Peyer's patch (tissue), 4 donors: ENCODE measurements at regions not wholly inside any gene's neighbourhood (a gene's known extent, or its start where the extent isn't known, plus 50 kb on each side); places are given as distances from the start of the nearest gene placed in this dataset.
A peak's percentile ranks its signal among the peaks of the same experiment; 100 is the strongest.

Source experiments
- DNase-seq, 3 donors: peaks; one replicate each; pipeline ENCODE4 v3.0.0-alpha.2; 2017 to 2019
- H3K27ac ChIP-seq, 4 donors: fragments of 200-600 bp; sonication (generic); one replicate each; pipeline ENCODE4 v1.5.1; 2016 to 2019
- H3K27me3 ChIP-seq, 2 donors: fragments of 200-600 bp; sonication (generic); one replicate each; pipeline ENCODE4 v1.5.1; 2019
- H3K36me3 ChIP-seq, 3 donors: fragments of 200-600 bp; sonication (generic); one replicate each; pipeline ENCODE4 v1.5.1; 2016 to 2019
- H3K4me1 ChIP-seq, 4 donors: fragments of 200-600 bp; sonication (generic); one replicate each; pipeline ENCODE4 v1.5.1; 2016 to 2019
- H3K4me3 ChIP-seq, 4 donors: fragments of 200-600 bp; sonication (generic); 1 replicate in 3 of 4; 2 replicates in 1 of 4; pipeline ENCODE4 v1.5.1; 2016 to 2019; ENCODE audit warnings: mild to moderate bottlenecking in 1 of 4
- H3K9me3 ChIP-seq, 4 donors: fragments of 200-600 bp; sonication (generic); one replicate each; pipeline ENCODE4 v1.5.1; 2016 to 2019; ENCODE audit warnings: mild to moderate bottlenecking in 1 of 4
- CTCF ChIP-seq, 6 experiments: fragments of 450-650 bp in 4 of 6; fragments of 200-600 bp in 2 of 6; sonication (generic) in 1 of 6; IDR thresholded peaks; one replicate each; pipeline ENCODE4 v1.5.1; 2017 to 2019; ENCODE audit warnings: antibody characterized with exemption in 6 of 6, mild to moderate bottlenecking in 3 of 6, moderate library complexity in 1 of 6
- POLR2A ChIP-seq, 2 donors: fragments of 450-650 bp; IDR thresholded peaks; one replicate each; pipeline ENCODE4 v1.5.1; 2017; ENCODE audit warnings: antibody characterized with exemption in 2 of 2, mild to moderate bottlenecking in 2 of 2, moderate library complexity in 2 of 2

GRCh38 chr1:4591926-4592325 lies 62.5 kb upstream of the AJAP1 start:
- Histone ChIP-seq H3K27me3 (no peaks in the 10 kb centered on the region), H3K36me3 (no peaks in the 10 kb centered on the region), H3K27ac (no peak overlapping the region), H3K4me1 (no peaks in the 10 kb centered on the region), H3K9me3 (no peaks in the 10 kb centered on the region), H3K4me3 (no peak overlapping the region)
- TF ChIP-seq CTCF (IDR thresholded peaks at IDR 0.05), result no peak
- DNase-seq, result no peak

GRCh38 chr1:4593106-4593505 lies 61.3 kb upstream of the AJAP1 start:
- H3K27ac ChIP-seq, result no peak overlapping the region
- TF ChIP-seq CTCF (IDR thresholded peaks at IDR 0.05) (no peak), POLR2A (IDR thresholded peaks at IDR 0.05) (no peak)
- no peaks in the 10 kb centered on the region for H3K36me3 ChIP-seq
- no peaks in the 10 kb centered on the region for H3K27me3 ChIP-seq
- no peak overlapping the region for H3K4me3 ChIP-seq
- DNase-seq, result peak in 1 of 3 donors; percentile 31
- H3K4me1 ChIP-seq, result no peaks in the 10 kb centered on the region
- H3K9me3 ChIP-seq, result no peaks in the 10 kb centered on the region

GRCh38 chr1:4594286-4594991 lies 60.0 kb upstream of the AJAP1 start:
- DNase-seq, result peak in 1 of 3 donors; percentile 39
- H3K36me3 ChIP-seq, result no peaks in the 10 kb centered on the region
- H3K4me1 ChIP-seq, result no peaks in the 10 kb centered on the region
- TF ChIP-seq POLR2A (IDR thresholded peaks at IDR 0.05) (no peak), CTCF (IDR thresholded peaks at IDR 0.05) (no peak)
- H3K27me3 ChIP-seq, result no peaks in the 10 kb centered on the region
- no peaks in the 10 kb centered on the region for H3K9me3 ChIP-seq
- no peak overlapping the region for H3K4me3 ChIP-seq
- H3K27ac ChIP-seq, result no peak overlapping the region

- peak in 1 of 3 donors; percentile 26 for DNase-seq
- H3K36me3 ChIP-seq, result no peaks in the 10 kb centered on the region
- H3K27me3 ChIP-seq, result no peaks in the 10 kb centered on the region
- no peaks in the 10 kb centered on the region for H3K9me3 ChIP-seq
- TF ChIP-seq CTCF (IDR thresholded peaks at IDR 0.05) (no peak), POLR2A (IDR thresholded peaks at IDR 0.05) (no peak)
- no peaks in the 10 kb centered on the region for H3K4me1 ChIP-seq
- H3K4me3 ChIP-seq, result no peak overlapping the region
- H3K27ac ChIP-seq, result no peak overlapping the region
These were observed 58.8 kb upstream of the AJAP1 start for GRCh38 chr1:4595341-4596225.

- Histone ChIP-seq H3K27me3 (no peaks in the 10 kb centered on the region), H3K4me1 (no peaks in the 10 kb centered on the region), H3K9me3 (no peaks in the 10 kb centered on the region), H3K36me3 (no peaks in the 10 kb centered on the region), H3K4me3 (no peak overlapping the region), H3K27ac (no peak overlapping the region)
- peak in 1 of 3 donors; percentile 35 for DNase-seq
- TF ChIP-seq POLR2A (IDR thresholded peaks at IDR 0.05), result no peak
- no peak for TF ChIP-seq CTCF (IDR thresholded peaks at IDR 0.05)
These were observed 57.9 kb upstream of the AJAP1 start for GRCh38 chr1:4596486-4596885.
